ENCODE measurements at regions not wholly inside any gene's neighbourhood (a gene's known extent, or its start where the extent isn't known, plus 50 kb on each side); places are given as distances from the start of the nearest gene placed in this dataset.

- H3K9me3 ChIP-seq, result no peaks in the 10 kb centered on the region
- H3K27me3 ChIP-seq, result no peaks in the 10 kb centered on the region
- H3K36me3 ChIP-seq, result no peaks in the 10 kb centered on the region
- H3K4me1 ChIP-seq, result no peaks in the 10 kb centered on the region
- H3K27ac ChIP-seq, result no peak overlapping the region
- no peak overlapping the region for H3K4me3 ChIP-seq
- ATAC-seq (no peak), DNase-seq (no peak)
- intact Hi-C loops (cut with DNase I), result no loop called here
- no peak for TF ChIP-seq CTCF (IDR thresholded peaks at IDR 0.05)
Observed at GRCh38 chr14:71672596-71672995, 259.6 kb upstream of the RGS6 start.

GRCh38 chr14:71675126-71675899 lies 256.9 kb upstream of the RGS6 start:
- Histone ChIP-seq H3K4me3 (no peak overlapping the region), H3K9me3 (no peaks in the 10 kb centered on the region), H3K27me3 (no peaks in the 10 kb centered on the region), H3K36me3 (no peaks in the 10 kb centered on the region), H3K27ac (no peak overlapping the region), H3K4me1 (no peaks in the 10 kb centered on the region)
- DNase-seq (no peak), ATAC-seq (no peak)
- intact Hi-C loops (cut with DNase I), result no loop called here
- TF ChIP-seq CTCF (IDR thresholded peaks at IDR 0.05), result no peak

- no peak for TF ChIP-seq CTCF (IDR thresholded peaks at IDR 0.05)
- ATAC-seq (no peak), DNase-seq (no peak)
- Histone ChIP-seq H3K27me3 (no peaks in the 10 kb centered on the region), H3K4me3 (no peak overlapping the region), H3K9me3 (no peaks in the 10 kb centered on the region), H3K36me3 (no peaks in the 10 kb centered on the region), H3K4me1 (no peaks in the 10 kb centered on the region), H3K27ac (no peak overlapping the region)
- intact Hi-C loops (cut with DNase I), result no loop called here
Observed at GRCh38 chr14:71675900-71676287, 256.3 kb upstream of the RGS6 start.

- TF ChIP-seq CTCF (IDR thresholded peaks at IDR 0.05), result no peak
- intact Hi-C loops (cut with DNase I), result no loop called here
- Histone ChIP-seq H3K4me1 (no peaks in the 10 kb centered on the region), H3K36me3 (peaks cover 8% of the 10 kb centered on the region), H3K27me3 (no peaks in the 10 kb centered on the region), H3K27ac (no peak overlapping the region), H3K9me3 (no peaks in the 10 kb centered on the region), H3K4me3 (no peak overlapping the region)
- DNase-seq (no peak), ATAC-seq (no peak)
Observed at GRCh38 chr14:71680736-71681387, 251.4 kb upstream of the RGS6 start.

GRCh38 chr14:71682337-71682736 lies 249.9 kb upstream of the RGS6 start:
- intact Hi-C loops (cut with DNase I), result no loop called here
- H3K4me3 ChIP-seq, result no peak overlapping the region

More at GRCh38 chr14:71682337-71682736, 249.9 kb upstream of the RGS6 start:
- Histone ChIP-seq H3K27ac (no peak overlapping the region), H3K9me3 (no peaks in the 10 kb centered on the region), H3K4me1 (no peaks in the 10 kb centered on the region), H3K36me3 (peaks cover 14% of the 10 kb centered on the region), H3K27me3 (no peaks in the 10 kb centered on the region)
- no peak for TF ChIP-seq CTCF (IDR thresholded peaks at IDR 0.05)
- DNase-seq (no peak), ATAC-seq (no peak)

All from upper lobe of right lung (tissue), 1 donor.